Stimulated activated CD8-positive, alpha-beta memory T cell treated with anti-CD3 and anti-CD28 coated beads, Interleukin-7, amount 100 ng/mL, for 1 hour (primary cell): ENCODE measurements at regions not wholly inside any gene's neighbourhood (a gene's known extent, or its start where the extent isn't known, plus 50 kb on each side); places are given as distances from the start of the nearest gene placed in this dataset.
"Not testable (repeated sequence)": the region's sequence is repeated elsewhere in the genome, so short reads cannot be mapped to it uniquely, and the experiment has no call there.

Source experiments
- DNase-seq, 2 donors: peaks; one replicate each; pipeline ENCODE4 v3.0.0-alpha.2; 2020; ENCODE audit warnings: low read depth in 2 of 2

DNA sequence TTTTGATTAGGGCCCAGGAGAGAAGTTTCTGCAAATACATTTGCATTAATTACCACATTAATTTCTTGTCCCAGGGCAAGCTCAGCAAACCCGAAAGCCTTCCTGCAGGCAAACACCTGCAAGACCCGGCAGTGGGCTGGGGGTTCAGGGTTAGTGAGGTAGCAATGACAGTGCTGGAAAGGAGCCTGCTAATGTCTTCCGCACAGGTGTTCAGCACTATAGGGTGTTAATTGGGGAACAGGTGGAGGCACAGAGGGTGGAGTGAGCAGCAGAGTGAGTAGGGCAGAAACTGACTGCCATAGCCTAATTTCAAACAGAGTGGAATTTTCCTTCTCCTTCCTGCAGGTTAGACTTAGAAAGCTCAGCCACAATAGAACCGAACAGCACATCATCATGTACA lies 50.9 kb upstream of the UBASH3B start:
- DNase-seq = no peak

DNA sequence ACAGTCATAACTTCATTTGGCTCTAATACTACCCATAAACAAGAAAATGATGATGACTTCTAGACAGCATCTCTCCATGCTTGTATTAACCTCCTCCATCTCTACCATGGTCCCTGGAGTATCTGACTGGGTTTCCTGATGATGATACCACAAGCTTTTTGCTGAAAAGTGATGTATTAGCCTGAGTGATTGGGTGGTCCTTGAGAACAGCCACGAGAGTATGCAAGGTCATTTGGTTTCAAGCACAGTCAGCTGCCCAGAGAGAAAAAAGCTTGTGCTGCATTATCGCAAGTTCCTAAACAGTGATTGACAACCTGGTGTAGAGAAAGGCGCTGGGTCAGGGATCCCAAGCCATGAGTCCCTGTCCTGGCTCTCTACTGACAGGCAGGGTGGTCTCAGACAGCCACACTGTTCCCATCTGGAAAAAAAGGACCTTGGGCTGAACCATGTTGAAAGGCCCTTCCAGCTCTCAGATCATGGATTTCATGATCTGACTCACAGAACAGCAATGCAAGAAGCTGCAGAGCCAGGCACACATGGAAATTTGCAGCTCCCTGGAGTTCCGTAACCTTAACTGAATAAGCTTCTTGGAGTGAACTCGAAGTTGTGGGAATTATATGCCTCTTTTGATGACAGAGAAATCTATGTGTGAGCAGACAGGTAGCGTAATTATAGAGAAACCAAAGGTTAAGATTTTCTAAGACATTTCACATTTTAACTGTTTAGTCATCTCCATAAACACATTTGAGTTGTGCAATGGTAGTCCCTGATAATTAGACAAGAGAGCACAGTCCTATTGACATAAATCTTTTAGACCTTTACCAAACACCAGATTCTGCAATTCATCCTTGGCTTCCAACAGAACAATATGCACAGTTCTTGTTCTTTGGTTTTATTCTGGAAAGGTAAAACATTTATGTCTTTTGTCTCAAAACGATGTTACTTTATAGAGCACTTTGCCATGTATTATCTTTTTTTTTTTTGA lies 54.1 kb upstream of the UBASH3B start:
- no peak for DNase-seq

DNA sequence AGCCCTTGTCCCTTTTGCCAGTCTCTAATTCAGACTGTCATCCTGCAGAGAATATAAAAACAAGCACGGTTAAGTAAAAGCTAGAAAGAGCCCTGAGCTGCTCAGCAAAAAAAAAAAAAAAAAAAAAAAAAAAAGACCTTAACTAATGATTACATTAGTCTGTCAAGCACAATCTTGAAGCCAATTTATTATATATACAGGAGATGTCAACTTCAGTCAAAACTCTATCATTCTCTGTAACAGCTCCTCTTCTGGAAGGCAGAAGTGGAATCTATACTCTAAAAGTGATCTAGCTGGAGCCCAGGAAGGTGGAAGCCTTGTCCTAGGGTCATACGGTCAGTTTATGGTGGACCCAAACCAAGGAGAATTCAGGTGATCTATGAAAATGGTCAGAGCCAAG lies 55.2 kb upstream of the UBASH3B start:
- DNase-seq = no peak

DNA sequence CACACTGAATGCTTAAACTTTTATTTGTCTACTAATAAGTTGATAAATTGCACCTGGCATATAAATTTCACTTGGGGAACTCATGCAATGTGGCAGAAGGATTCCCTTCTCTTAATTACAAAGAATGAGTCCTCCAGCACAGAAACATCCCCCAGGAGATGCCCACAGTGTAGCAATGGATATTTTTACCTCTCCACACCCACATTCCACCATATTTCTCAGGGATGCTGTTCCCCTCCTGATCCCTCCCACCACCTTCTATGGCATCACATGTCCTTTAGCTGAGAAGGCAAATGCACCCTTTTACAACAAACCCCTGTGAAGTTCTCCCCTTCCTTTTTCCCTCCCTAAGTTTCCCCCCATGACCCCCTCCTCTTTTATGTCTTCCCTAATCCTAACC lies 56.1 kb upstream of the UBASH3B start:
- DNase-seq = no peak

DNA sequence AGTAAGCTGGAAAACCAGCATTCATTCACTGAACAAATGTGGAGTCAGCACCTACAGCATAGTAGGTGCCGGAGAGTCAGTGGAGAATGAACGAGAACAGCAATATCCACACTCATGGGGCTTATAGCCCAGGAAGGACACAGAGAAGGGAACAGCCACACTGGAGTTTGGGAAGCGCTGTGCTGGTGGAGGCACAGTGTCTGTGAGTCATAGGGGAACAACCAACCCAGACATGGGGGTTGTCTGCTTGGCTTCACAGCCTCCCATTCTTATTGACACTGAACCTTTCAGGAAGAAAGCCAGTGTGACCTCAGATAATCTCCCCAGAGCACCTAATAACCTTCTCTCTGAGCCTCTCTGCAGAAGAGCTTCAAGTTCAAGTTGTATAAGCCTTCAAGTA lies 56.6 kb upstream of the UBASH3B start:
- no peak for DNase-seq

DNA sequence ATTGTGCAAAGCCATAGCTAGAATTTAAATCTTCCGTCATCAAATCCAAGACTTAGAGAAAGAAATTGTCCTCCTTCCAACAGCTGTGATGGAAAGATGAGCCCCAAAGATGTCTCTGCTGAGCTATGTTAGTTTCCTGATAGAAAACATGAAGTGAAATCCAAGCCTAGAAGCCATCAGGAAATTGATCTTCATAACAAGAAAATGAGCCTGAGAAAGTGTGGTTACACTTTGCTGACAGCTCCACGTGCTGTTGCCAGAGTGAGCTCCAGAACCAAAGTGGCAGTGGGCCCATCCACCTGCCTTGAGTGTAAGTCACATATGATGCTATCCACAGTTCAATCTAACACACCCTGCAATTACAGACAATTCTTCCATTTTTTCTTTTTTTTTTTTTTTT lies 58.0 kb upstream of the UBASH3B start:
- DNase-seq = no peak

DNA sequence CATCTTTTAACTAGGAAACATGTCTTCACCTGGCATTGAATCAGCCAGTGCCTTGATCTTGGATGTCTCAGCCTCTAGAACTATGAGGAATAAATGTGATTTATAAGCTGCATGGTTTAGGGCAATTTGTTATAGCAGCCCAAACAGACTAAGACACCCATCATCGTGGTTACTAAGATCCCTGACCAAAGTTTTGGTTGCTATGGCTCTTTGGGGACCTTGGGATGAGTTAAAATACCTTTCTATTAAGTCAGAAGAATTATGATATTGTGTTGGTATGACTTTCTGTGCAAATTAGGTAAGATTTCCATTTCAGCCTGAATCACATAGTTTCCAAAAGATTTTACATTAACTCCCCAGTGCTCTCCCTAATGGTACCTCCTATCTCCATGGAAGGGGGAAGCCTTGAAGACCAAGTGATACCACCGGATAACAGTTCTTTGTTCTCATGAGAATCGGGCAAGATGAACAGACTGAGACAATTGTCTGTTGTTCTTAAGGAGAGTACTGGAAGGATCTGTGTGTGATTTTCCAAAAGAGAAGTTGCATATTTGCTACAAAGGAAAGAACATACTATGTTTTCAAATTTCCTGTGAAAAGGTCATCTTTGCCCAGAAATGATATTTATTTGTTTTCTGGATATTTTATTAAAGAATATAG lies 60.4 kb upstream of the UBASH3B start:
- no peak for DNase-seq

DNA sequence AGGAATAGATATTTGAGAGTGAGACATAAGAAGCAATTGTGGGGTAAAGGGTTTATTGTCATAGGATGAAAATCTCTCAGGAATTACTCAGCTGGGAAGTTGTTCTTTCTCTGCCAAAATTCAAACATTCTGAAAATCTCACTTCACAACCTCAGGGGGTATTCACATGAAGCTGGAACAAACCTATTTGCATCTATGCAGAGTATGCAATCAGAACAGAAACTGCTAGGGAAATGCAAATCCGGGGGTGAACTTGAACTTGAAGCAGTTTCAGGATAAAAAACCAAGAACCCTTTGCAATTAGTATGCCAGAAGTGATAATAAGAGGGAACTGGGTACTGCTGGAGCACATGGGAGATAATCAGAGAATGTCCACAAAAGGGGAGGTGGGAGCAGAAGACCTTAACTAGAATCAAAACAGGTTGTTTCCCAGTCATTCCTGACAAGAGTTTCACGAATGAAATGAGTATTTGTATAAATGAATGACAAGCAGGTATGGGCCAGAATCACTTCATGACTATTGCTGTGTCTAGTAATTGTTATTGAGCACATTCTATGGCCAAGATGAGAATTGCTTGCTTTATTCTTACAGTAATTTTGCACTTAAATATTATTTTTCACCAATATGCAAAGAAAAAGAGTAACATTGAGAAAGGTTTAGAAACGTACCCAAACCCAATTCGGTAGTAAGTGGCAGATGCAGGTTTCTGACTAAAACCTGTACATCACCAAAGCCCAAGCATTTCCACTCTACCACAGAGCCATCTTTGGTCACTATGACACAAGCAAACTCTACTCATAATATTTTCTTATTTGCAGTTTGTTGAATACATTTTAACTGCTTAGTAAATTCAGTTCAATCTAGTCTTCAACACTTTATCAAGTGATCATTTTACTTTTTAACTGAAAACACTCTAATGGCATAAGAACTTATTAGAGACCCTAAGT lies 61.8 kb upstream of the UBASH3B start:
- no peak for DNase-seq

DNA sequence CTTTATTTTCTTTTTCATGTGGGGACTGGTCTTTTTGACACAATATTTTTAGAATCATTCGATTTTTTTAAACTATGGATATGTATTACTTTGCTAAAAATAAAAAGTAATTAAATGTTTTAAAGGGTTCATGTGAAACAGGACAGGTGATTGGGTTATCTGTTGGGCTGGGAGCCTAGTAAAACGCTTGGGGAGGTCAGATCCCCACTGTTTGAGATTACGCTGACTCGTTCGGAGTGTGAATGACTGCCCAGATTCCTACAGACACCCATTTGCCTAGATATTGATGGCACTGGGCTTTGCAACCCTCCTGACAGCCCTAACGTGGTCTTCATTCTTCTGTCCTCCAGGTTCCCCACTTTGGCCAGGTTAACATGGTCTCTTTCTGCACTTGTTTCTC lies 62.9 kb upstream of the UBASH3B start:
- DNase-seq = no peak

DNA sequence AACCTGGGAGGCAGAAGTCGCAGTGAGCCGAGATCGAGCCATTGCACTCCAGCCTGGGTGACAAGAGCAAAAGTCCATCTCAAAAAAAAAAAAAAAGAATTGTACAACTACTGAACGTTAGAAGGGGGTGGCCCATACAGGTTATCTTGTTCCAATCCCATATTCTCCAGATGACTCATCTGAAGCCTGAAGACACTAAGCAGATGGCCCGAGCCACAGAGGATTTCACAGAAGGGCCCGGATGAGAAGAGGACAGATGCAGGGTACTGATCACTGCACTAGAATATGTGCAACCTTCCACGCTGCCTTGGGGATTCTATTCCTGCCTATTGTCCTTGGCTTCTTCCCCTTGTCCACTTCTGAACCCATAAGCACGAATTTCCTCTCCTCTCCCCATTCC lies 70.9 kb upstream of the UBASH3B start:
- DNase-seq = no peak

DNA sequence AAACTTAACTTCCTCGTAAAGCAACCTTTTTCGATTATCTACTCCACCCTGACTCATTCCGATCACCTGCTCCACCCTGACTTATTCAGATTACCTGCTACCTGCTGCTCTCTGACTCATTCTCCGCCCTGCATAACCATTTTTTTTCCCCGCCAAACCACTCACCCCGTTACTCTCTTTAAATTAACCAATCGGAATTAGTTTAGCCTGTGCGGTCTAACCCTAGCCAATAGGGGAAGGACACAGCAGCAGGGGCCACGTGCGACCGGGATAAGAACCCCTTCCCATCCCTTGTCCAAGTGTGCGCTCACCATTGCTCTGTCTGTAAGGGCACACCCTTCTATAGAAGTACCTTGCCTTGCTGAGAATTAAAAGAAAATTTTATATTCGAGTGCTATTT lies 75.5 kb upstream of the UBASH3B start:
- not testable (repeated sequence) for DNase-seq

DNA sequence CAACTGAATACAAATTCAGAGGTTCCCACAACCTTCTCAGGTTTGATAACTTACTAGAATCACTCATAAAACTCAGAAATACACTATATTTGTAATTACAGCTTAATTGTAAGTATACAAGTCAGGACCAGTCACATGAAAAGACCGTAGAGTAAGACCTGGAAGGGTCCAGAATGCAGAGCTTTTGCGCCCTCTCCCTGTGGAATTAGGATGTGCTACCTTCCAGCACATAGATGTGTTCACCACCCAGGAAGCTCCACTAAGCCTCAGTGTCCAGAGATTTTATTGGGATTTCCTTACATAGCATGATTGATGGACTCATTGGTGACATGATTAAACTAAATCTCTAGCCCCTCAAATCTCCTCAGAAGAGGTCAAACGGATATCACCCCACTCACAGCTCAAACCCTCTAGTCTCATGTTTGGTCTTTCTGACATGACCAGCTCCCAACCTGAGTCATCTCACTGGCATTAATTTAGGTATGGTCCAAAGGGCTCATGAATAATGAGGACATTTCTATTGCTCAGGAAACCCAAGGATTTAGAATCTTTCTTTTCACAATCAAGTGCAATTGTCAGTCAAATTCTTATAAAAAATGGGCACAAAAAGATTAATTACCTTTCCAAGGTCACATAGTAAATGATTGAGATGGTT lies 77.2 kb upstream of the UBASH3B start:
- DNase-seq = no peak

DNA sequence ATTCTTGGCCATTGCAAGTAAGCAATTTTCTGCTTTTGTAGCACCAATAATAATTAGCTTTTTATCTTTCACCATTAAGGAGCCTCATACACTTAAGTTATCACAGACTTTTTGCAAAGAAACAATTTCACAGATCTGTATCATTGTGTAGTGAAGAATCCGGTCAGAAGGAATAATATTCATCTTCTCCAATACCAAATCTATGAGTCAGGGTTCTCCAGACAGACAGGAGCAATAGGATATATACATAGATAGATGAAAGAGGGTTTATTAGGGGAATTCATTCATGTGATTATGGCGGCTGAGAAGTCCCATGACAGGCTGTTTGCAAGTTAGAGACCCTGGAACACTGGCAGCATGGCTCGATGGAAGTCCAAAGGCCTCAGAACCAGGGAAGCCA lies 82.9 kb upstream of the UBASH3B start:
- no peak for DNase-seq

DNA sequence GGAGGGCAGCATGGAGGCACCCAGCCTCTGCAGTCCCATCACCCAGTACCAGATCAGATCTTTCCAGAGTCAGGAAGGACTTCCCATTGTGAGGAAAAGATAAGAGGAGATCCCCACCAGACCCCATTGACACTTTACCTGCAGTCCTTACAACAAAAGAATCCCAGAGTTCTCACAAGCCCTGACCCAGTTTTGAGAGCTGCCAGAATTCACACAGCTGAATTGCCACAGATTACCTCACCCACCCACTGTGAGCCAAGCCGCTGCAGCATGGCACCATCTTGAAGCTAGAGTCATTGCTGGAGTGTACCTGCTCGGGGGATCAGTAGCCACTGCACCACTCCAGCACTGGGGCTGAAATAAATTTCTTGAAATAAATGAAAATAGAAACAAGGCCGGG lies 91.8 kb upstream of the UBASH3B start:
- no peak for DNase-seq

DNA sequence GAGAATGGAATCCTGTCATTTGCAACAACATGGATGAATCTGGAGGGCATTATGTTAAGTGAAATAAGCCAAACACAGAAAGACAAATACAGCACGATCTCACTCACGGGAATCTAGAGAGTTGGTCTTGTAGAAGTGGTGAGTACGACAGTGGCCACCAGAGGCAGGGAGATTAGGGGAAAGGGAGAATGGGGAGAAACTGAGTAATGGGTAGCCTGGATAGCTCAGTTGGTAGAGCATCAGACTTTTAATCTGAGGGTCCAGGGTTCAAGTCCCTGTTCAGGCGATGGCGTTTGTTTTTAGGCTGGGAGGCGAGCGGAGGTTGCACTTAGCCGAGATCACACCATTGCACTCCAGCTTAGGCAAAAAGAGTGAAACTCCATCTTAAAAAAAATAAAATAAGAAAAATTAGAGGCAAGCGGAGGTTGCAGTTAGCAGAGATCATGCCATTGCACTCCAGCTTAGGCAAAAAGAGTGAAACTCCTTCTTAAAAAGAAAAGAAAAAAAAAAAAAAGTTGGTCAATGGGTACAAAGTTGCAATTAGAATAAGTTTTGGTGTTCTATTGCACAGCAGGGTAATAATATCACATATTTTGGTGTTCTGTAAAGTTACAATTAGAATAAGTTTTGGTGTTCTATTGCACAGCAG lies 95.7 kb upstream of the UBASH3B start:
- no peak for DNase-seq

DNA sequence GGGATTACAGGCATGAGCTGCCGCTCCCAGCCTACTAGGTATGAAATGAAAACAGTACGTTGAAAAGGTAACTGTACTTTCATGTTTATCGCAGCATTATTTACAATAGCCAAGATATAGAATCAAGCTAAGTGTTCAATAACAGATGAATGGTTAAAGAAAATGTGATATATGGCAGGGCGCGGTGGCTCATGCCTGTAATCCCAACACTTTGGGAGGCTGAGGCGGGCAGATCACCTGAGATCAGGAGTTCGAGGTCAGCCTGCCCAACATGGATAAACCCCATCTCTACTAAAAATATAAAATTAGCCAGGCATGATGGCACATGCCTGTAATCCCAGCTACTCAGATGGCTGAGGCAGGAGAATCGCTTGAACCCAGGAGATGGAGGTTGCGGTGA lies 96.3 kb upstream of the UBASH3B start:
- not testable (repeated sequence) for DNase-seq

DNA sequence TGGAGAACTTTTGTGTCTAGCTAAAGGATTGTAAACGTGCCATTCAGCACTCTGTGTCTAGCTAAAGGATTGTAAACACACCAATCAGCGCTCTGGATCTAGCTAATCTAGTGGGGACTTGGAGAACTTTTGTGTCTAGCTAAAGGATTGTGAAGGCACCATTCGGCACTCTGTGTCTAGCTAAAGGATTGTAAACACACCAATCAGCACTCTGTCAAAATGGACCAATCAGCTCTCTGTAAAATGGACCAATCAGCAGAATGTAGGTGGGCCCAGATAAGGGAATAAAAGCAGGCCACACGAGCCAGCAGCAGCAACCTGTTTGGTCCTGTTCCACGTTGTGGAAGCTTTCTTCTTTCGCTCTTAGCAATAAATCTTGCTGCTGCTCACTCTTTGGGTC lies 98.4 kb upstream of the UBASH3B start:
- DNase-seq = not testable (repeated sequence)

DNA sequence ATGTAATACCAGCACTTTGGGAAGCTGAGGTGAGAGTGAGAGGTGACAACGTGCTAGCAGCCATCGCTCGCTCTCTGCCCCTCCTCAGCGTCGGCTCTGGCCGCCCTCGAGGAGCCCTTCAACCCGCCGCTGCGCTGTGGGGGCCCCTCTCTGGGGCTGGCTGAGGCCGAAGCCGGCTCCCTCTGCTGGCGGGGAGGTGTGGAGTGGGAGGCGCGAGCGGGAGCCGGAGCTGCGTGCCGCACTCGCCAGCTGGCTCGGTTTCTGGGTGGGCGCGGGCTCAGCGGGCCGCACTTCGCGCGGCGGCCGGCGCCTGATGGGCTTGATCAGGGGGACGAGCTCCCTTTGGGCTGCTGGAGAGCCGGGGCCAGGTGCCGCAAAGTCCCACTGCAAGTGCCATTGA lies 98.9 kb upstream of the UBASH3B start:
- DNase-seq = no peak

DNA sequence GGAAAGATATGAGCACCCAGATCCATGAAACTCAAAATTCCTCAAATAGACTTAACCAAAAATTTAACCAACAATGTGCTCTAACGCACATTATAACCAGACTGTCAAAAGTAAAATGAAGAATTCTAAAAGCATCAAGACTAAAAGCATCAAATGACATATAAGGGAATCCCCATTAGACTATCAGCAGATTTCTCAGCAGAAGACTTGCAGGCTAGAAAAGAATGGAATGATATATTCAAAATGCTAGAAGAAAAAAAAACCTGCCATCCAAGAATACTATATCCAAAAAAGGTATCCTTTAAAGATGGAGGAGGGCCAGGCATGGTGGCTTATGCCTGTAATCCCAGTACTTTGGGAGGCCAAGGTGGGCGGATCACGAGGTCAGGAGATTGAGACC lies 117.5 kb upstream of the UBASH3B start:
- no peak for DNase-seq

DNA sequence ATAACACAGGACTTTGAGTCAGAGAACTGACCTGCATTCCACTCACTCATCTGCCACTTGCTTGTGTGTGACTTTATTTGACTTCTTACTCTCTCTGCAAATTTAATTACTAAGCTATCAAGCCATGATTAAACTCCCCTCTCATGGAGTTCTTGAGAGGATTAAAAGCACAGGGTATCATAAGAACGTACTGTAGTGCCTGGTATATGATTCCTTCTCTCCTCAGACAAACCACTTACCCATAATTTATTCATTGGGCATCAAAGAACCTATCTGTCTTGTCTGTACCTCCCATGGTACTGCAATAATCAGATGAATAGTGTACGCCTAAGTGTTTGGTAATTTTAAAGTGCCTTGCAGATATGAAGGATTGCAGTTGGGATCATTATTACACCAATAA lies 130.6 kb upstream of the UBASH3B start:
- no peak for DNase-seq
